GM18861 (cell line): ENCODE measurements at regions not wholly inside any gene's neighbourhood (a gene's known extent, or its start where the extent isn't known, plus 50 kb on each side); places are given as distances from the start of the nearest gene placed in this dataset.
"Not testable (repeated sequence)": the region's sequence is repeated elsewhere in the genome, so short reads cannot be mapped to it uniquely, and the experiment has no call there.

Experiments used
- ATAC-seq: cut with Tn5 transposase; IDR thresholded peaks from one replicate; pipeline ENCODE4 v1.9.1; 2021; ENCODE audit not compliant: unreplicated experiment

DNA sequence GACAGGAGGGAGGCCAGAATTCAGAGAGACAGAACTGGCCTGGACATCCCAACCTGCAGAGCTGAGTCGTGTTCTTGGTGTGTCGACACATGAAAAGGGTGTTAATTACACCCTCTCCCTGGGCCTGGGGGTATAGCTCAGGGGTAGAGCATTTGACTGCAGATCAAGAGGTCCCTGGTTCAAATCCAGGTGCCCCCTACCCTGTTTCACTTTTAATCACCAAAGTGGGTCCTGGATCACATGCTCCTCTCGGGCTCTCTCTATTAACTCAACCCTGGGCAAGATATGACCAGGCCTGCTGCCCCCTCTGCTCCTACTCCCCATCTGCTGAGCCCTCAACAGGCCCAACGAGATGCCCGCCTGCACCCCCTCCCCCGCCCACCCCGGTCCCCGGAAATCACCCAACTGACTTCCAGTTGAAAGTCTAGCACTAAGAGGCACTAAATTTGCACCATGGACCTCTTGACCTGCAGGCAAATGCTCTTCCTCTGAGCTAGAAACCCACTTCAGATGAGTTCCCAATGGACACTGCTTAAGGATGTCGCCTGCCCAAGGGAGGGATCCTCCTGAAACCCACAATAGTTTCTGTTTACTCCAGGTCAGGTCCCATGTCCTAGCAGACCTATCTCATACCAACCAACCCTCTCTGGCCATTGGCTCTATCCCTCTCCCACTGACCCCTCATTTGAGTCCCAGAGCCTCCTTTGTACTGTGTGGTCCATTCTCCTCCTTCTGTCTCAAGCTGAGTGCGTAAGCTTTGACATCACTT is 137.6 kb downstream of the ZNF467 start:
- peak; percentile 70 for ATAC-seq

DNA sequence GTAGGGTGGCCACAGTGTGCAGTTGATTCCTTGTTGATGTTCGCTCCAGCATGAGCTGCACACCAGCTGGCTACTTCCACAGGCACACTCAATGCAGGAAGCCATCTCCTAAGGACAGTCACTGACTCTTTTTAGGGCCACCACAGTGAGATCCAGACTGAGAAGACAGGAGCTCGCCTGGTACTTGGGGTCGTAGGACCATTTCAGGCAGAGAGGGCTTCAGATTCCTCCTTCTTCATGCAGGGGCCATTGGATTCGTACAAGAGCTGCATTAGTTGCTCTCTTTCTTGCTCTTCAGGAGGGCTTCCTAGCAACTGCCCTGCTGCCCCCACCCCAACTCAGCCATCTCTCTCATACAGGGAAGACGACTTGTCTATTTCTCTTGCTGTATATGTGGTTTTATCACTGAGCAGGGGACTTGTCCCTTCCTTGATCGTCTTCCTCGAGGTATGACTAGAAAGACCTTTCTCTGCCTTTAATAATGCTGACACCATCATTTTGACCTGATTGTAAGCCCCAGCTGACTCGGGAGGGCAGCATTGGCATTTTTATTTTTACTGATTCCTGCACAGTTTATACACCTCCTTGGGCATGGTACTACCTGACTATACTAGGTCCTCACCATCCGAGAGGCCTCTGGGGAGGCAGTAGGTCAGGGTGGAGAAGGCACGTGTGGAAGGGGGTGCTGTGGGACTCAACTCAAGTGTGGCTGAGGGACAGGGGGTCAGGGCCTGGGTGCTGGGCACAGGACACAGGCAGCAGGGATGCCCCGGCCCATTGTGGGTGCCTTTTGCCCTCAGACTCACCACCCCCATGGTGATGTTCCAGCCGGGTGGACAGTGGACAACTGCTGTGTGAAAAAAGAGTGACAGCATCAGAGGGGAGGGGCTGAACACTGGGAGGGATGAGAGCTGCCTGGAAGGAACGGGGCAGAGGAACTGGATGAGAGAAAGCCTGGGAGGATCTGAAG is 136.7 kb upstream of the ZNF746 start:
- no peak for ATAC-seq

DNA sequence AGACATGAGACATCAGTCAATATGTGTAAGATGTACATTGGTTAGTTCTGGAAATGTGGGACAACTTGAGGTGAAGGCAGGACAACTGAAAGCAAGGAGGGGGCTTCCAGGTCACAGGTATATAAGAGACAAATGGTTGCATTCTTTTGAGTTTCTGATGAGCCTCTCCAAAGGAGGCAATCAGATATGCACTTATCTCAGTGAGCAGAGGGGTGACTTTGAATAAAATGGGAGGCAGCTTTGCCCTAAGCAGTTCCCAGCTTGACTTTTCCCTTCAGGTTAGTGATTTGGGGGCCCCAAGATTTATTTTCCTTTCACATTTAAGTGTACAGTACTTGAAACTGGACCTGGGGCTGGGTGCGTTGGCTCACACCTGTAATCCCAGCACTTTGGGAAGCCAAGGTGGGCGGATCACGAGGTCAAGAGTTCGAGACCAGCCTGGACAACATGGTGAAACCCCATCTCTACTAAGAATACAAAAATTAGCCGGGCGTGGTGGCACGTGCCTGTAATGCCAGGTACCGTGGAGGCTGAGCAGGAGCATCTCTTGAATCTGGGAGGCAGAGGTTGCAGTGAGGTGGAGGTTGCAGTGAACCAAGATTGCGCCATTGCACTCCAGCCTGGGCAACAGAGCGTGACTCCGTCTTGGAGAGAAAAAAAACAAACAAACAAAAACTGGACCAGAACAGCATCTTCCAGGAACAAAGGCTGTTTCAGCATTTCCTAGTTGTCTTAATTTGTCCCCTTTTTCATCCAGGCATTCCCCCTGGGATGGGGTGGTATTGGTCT is 130.9 kb upstream of the ZNF746 start:
- not testable (repeated sequence) for ATAC-seq

DNA sequence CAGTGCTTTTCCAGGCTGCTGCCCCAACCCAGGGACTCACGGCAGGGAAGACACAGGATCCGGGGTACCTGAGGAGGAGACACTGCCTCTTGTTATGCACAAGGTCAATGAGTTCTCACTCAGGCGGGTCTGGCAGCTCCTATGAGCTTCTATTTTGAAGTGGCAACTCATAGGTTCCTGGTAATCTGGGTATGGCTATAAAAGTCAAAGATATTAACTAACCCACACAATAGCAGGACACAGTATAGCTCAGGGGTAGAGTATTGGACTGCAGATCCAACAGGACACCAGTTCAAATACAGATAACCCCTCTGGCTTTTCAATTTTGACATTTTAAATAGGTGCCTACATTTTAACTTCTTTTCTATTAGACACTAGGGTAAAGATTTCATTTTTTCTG is 130.3 kb upstream of the ZNF746 start:
- ATAC-seq = no peak

DNA sequence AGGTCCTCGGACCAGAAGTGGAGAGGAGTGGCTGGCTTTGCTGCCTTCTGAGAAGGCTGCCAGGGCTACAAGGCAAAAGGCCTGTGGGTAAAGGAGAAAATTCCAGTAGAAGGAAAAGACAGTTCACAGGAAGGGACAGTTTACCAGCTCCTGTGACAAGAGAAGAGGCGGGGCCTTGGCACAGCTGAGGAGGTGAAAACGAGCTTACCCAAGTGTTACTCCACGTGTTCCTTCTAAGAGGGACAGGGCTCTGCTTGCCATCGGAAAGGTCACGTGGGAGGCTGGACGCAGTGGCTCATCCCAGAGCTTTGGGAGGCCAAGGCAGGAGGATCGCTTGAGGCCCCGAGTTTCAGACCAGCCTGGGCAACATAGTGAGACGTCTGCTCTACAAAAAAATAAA is 129.4 kb upstream of the ZNF746 start:
- ATAC-seq = no peak

DNA sequence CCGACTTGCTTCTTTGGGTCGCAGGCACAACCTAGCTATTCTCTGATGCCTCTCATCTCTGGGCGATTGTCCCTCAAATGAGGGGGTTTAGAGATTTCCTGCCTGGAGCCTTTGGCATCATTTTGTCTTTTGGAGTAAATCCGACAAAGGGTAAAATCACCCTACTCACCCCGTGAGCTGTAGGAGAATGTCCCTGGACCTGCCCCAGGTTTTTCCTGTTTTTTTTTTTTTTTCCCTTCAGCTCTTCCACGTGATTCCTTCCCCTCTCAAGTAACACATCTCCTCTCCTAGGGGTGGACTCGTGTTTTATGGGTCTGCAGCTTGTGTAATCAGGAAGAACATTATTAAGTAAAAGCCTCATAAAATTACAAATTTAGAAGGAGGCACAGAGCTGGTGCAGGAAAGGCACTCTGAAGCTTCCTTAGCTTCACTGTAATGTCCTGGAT is 128.4 kb upstream of the ZNF746 start:
- no peak for ATAC-seq

DNA sequence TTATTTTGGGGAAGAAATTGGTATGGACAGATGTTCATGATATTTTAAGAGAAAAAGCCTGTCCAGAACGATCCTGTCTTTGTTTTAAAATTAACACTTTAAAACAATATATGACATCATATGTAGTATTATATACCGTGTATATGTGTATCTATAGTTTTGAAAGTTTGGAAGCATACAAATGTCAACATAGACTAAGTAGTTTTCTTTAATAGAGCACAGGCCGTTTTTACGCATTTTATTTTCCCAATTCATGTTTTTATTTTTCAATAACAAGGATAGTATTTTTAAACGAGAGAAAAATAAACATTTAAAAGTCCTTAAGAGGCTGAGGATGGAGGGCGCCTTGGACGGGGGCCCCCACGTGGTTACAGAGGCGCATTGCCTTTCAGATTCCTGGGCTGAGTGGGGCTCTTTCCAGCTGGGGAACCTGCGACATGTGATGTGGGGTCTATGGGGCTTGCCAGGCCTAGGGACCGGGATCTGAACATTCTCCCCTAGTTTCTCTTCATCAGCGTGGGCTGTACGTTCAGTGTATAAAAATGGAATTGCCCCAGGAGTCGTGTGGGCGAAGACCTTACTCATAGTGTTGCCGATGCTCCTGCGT is 127.8 kb upstream of the ZNF746 start:
- no peak for ATAC-seq

DNA sequence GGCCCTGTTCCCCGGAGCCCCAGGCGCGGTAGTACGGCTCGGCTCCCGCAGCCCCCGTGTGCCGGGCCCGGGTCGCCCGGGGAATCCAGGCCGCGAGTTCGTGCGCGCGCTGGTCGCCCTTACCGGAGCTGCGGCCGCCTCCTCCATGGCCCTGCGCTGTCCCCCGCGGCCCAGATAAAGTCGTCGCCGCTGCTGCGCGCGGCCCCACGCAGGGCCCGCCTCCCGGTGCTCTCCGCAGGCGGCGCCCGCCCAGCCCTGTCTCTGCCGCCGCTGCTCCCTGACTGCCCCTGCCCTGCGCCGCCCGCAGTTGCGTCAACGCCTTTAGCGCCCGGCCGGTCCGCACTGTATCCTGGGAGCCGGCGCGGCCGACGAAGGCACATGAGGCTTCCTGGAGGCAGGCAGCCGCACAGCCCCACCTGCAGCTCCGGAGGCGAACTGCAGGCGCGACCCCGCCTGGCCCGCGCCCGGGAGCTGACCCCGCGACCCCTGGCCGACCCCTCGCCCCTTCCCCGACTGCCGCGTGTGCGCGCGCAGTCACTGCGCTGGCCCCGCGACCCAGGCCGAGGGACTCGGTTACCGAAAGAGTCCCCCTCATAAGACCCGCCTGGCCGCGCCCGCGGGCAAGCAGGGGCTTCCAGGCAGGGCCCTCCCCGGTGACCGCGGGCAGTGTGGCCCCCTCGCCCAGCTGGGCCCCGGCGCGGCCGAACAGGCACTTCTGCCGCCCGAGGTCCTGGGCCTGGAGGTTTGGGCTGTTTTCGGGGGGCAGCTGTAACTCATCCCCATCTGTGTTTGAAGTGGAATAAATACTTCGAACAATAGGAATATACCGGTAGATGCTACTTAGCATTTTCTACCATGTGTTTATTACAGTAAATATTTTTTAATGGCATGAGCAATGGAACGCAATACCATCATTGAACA is 127.1 kb upstream of the ZNF746 start:
- peak; percentile 82 for ATAC-seq

DNA sequence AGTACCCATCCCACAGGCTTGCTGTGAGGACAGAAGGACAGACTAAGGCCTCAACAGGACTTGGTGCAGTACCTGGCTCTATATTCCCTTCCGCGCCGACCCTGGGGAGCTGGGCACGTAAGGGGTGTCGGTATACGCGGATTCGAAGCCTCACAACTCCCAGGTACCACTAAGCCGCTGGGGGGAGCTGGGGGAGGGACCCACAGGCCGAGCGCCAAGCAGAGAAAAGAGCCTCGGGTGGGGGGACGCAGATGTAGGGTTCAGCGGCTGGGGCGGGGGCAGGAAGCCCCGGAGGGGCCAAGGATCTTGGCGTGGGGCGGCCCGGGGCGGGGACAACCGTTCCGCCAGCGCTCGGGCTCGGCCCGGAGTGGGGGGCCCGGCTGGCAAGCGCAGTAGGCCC is 126.4 kb upstream of the ZNF746 start:
- no peak for ATAC-seq

DNA sequence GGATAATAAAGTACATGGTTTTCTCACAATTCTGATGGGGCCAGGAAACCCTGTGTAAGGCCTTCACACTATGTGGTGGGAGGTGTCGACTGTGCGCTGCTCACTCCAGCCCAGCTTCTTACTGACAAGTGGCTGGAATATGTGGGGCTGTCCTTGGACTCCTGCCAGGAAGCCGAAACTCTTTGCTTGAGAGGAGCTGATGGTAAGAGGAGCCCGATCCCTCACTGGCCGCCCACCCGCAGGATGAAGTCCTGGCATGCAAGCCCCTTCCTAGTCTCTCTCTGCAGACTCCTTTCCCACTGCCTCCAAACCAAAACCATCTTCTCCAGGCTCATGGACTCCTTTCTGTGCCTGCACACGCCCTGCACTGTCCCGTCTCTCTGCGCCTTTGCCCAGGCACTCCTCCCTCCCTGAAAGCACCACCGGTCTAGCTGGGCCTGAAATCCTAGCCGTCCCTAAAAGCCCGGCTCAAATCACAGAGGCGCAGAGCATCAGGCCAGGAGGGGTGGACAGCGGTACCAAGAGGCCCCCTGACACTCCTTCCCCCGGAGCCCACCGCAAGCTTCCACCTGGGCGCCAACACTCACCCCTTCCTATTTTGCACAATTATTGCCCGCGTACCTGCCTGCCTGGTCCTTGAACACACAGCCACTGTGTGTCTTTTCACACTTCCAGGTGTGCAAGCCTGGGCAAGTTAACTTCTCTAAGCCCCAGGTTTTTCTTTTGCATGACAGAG is 125.8 kb upstream of the ZNF746 start:
- ATAC-seq = not testable (repeated sequence)

DNA sequence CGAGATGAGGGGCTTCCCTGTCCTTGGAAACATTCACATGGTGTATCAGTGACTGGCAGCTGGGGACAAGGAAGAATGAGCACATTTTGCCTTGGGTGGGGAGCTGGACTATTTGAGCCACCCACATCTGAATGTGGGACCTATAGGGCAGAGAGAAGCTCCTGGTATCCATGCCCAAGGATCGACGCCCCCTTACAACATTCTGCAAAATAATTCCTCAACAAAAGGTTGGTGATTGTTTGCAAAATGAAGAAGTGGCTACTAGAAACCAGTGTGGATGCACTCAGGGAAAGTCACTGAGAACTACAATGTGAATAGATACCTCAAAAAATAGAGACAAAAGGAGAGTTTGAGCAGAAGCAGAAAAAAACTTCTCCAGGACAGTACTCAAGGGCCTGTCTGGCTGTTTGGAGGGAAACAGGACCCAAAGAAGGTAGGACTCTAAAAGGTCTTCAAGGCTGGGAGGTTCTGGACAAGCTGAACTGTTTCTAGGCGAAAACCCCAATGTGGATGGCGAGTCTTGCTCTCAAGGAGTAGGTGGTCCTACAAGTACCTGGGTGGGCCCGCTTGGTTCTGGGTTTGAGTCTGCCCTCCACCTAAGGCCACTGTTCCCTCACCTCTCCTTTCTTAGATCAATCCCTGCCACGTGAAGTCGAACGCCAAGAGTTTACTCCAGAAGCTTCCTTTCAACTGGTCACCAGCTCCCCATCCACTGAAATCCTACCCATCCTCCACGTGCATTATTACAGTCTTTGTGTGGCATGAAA is 125.0 kb upstream of the ZNF746 start:
- no peak for ATAC-seq

DNA sequence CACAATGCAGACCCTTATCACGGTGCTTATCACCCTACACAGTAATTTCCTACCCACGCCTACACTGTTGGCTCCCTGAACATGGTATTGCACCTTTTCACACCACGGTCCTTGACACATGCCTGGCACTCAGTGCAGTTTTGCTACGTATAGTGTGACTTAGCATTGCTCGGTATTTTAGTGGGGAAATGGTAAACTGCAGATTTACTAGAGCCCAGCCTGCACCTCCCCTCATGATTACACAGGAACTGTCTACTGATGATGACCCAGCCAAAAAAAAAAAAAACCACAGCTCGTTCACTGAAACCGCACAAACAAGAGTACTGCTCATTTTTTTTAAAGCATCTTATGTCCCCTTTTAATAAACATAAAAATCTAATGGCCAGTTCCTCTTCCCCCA is 124.2 kb upstream of the ZNF746 start:
- ATAC-seq = no peak

DNA sequence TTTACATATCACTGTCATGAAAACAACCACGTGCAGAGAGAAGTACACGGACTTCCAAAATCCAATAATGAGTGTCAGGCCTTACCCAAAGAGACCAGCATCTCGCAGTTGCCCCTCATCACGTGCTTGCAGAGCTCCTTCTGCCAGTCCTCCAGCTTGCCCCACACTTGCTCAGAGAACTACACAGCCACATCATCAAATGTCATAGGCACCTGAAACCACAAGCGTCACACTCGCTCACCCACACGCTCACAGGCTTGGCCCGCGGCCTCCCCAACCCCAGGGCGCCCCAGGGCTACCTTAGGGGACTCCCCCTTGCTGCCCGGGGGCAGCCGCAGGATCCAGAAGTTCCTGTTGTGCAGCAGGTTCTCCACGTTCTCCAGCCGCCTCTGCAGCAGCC is 123.4 kb upstream of the ZNF746 start:
- peak; percentile 58 for ATAC-seq

DNA sequence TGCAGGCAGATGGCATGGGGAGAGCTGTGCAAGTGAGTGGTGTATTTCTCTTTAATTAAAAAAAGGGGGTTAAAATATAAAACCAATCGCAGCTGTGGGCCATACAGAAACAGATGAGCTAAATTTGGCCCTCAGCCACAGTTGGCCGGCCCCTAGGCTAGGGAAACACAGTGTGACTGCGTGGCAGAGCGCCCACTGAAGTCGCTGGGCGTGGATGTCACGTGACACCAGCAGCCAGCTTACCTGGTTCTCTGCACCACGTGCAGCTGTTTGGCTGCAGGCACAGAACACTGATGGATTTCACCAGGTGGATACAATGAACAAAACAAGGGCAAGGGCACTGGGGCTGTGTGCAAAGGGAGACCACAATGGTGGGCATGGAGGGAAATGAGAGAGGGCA is 119.3 kb upstream of the ZNF746 start:
- no peak for ATAC-seq

DNA sequence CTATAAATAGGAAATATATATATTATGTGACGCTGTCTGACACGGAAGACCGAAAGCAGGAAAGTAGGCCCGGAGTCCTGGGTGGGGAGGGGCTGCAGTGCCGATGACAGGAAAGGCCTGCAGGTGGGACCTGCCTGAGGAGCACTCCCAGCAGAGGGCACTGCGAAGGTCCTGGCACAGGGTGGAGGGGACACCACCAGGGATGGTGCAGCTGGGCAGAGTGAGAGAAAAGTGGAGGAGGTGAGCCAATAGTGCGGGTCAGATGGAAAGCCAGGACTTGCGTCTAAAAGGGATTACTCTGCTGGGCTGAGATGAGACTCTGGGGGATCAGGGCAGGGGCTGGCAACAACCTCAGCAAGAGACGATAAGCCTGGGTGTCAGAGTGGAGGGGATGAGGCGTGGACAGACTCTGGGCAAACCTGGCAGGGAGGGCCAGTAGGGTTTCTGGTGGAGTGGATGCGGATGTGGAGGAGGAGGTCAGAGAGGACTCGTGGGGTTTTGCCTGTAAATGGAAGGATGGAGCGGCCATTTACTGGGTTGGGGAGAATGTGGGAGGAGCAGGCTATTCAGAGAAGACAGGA is 118.2 kb upstream of the ZNF746 start:
- ATAC-seq = no peak

DNA sequence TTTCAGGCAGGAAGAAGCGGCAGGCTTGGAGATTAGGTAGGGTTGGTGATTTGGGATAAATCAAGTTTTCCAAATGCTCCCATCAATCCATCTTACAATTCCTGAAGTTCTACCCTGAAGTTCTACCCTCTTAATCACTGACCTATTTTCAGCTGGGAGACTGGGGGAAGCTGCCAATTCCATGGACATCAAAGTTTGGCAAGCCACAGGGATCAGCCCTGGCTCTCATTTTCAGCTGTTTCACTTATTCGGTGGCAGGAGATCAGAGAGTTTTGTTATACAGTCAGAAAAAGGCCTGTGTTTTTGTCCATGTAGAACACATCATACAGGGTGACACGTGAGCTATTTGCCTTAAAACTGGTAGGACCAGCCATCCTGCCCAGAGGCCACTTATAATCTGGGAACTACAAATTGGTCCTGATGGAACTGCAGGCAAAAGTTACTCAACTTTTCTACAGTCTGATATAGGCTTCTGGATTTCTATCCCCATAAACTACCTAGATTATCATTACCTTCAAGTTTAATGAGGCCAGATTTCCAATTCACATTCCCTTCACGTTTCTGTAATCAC is 112.9 kb upstream of the ZNF746 start:
- ATAC-seq = no peak

DNA sequence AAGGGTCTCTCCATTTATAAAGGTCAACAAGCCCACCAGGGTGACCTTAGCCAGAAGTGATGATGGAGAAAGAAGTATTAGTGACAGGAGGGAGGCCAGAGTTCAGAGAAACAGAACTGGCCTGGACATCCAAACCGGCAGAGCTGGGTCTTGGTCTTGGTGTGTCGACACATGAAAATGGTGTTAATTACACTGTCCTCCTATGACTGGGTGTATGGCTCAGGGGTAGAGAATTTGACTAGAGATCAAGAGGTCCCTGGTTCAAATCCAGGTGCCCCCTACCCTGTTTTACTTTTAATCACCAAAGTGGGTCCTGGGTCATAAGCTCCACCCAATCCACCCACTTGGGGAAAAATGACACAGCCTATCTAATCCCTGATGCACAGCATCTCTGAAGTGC is 110.6 kb upstream of the ZNF746 start:
- ATAC-seq = no peak

DNA sequence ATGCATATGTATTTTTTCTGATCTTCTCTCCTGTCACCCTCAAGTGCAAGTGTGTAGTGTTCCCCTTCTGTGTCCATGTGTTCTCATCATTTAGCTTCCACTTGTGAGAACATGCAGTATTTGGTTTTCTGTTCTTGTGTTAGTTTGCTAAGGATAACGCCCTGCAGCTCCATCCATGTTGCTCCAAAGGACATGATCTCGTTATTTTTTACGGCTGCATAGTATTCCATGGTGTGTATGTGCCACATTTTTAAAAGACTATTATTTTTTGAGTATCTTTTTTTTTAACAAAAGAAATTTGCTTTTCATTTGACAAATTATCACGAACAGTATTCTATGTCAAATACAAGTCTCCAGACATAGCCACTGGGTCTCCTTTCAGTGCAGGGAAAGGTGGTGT is 110.1 kb upstream of the ZNF746 start:
- ATAC-seq = no peak
